GM12874 (cell line): ENCODE measurements at regions not wholly inside any gene's neighbourhood (a gene's known extent, or its start where the extent isn't known, plus 50 kb on each side); places are given as distances from the start of the nearest gene placed in this dataset.

ENCODE experiments used
- CTCF ChIP-seq: IDR thresholded peaks from 2 replicates; pipeline ENCODE4 v1.5.1; 2011; ENCODE audit warnings: low read depth, mild to moderate bottlenecking, control low read depth, low read length, moderate library complexity; ENCODE audit not compliant: insufficient read depth

GRCh38 chr7:42736931-42737330 is 174.9 kb downstream of the C7orf25 start:
- no peak for TF ChIP-seq CTCF

GRCh38 chr7:42735081-42735480 is 176.8 kb downstream of the C7orf25 start:
- no peak for TF ChIP-seq CTCF

GRCh38 chr7:42734568-42734967 is 177.3 kb downstream of the C7orf25 start:
- TF ChIP-seq CTCF = no peak

- TF ChIP-seq CTCF = no peak
Observed at GRCh38 chr7:42733040-42733439, 178.8 kb downstream of the C7orf25 start.

- TF ChIP-seq CTCF = no peak
Observed at GRCh38 chr7:42730586-42730985, 181.3 kb downstream of the C7orf25 start.

GRCh38 chr7:42729053-42729765 is 182.7 kb downstream of the C7orf25 start:
- no peak for TF ChIP-seq CTCF

GRCh38 chr7:42727451-42727850 is 184.4 kb downstream of the C7orf25 start:
- no peak for TF ChIP-seq CTCF
